Esophagus muscularis mucosa (tissue), 4 donors: ENCODE measurements at regions not wholly inside any gene's neighbourhood (a gene's known extent, or its start where the extent isn't known, plus 50 kb on each side); places are given as distances from the start of the nearest gene placed in this dataset.

Experiments used
- EP300 ChIP-seq: sonication (generic); formaldehyde crosslinking; IDR thresholded peaks from one replicate; pipeline ENCODE4 v1.6.1; 2017; ENCODE audit warnings: antibody characterized with exemption
- POLR2A ChIP-seq: fragments of 450-650 bp; IDR thresholded peaks from one replicate; pipeline ENCODE4 v1.6.1; 2017; ENCODE audit warnings: antibody characterized with exemption, moderate library complexity, mild to moderate bottlenecking, low read depth
- TF ChIP-seq, protein P1 (sequence below), 3 experiments: fragments of 200-600 bp in 2 of 3; fragments of 450-650 bp in 1 of 3; sonication (generic) in 2 of 3; IDR thresholded peaks; one replicate each; pipeline ENCODE4 v1.5.1; 2017 to 2019; ENCODE audit warnings: antibody characterized with exemption in 3 of 3, mild to moderate bottlenecking in 2 of 3, moderate library complexity in 1 of 3

DNA sequence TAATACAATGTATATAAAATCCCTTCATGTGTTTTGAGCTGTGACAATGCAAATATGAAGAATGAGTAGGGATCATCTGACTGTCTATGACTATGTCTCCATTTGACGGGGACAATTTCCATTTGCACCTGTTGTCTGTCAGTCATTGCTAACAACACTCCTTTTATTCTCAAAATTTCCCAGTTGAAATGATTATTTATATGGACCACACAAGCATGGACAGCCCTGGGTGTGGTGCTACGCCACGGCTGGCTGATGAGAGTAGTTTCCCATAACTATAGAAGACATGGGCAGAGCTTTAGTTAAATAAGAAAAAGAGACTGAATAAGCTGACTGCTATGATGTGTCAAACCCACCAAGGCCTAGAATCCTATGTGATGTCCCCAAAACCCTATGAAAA lies 135.8 kb downstream of the MAP3K21 start:
- TF ChIP-seq, protein P1, sequence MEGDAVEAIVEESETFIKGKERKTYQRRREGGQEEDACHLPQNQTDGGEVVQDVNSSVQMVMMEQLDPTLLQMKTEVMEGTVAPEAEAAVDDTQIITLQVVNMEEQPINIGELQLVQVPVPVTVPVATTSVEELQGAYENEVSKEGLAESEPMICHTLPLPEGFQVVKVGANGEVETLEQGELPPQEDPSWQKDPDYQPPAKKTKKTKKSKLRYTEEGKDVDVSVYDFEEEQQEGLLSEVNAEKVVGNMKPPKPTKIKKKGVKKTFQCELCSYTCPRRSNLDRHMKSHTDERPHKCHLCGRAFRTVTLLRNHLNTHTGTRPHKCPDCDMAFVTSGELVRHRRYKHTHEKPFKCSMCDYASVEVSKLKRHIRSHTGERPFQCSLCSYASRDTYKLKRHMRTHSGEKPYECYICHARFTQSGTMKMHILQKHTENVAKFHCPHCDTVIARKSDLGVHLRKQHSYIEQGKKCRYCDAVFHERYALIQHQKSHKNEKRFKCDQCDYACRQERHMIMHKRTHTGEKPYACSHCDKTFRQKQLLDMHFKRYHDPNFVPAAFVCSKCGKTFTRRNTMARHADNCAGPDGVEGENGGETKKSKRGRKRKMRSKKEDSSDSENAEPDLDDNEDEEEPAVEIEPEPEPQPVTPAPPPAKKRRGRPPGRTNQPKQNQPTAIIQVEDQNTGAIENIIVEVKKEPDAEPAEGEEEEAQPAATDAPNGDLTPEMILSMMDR (IDR thresholded peaks at IDR 0.05) = no peak
- TF ChIP-seq EP300 (no peak), POLR2A (no peak)
